Lung microvascular endothelial cell (primary cell): ENCODE measurements at regions not wholly inside any gene's neighbourhood (a gene's known extent, or its start where the extent isn't known, plus 50 kb on each side); places are given as distances from the start of the nearest gene placed in this dataset.
A peak's percentile ranks its signal among the peaks of the same experiment; 100 is the strongest.
"Not testable (repeated sequence)": the region's sequence is repeated elsewhere in the genome, so short reads cannot be mapped to it uniquely, and the experiment has no call there.

ENCODE experiments used
- DNase-seq, 2 donors: peaks; one replicate each; pipeline versions ENCODE4 v3.0.0 to v3.0.0-alpha.2; 2010; ENCODE audit warnings: low read depth in 2 of 2

DNA sequence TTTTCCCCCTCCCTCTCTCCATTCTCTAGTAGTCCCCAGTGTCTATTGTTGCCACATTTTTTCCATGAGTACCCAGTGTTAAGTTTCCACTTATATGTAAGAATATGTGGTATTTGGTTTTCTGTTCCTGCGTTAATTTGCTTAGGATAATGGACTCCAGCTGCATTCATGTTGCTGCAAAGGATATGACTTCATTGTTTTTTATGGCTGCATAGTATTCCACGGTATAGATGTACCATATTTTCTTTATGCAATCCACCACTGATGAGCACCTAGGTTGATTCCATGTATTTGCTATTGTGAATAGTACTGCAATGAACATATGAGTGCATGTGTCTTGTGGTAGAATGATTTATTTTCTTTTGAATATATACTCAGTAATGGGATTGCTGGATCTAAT, 77.4 kb upstream of the MEGF10 start:
- DNase-seq = no peak

- DNase-seq = no peak
Measured at GRCh38 chr5:127216143-127216542, 74.5 kb upstream of the MEGF10 start.

DNA sequence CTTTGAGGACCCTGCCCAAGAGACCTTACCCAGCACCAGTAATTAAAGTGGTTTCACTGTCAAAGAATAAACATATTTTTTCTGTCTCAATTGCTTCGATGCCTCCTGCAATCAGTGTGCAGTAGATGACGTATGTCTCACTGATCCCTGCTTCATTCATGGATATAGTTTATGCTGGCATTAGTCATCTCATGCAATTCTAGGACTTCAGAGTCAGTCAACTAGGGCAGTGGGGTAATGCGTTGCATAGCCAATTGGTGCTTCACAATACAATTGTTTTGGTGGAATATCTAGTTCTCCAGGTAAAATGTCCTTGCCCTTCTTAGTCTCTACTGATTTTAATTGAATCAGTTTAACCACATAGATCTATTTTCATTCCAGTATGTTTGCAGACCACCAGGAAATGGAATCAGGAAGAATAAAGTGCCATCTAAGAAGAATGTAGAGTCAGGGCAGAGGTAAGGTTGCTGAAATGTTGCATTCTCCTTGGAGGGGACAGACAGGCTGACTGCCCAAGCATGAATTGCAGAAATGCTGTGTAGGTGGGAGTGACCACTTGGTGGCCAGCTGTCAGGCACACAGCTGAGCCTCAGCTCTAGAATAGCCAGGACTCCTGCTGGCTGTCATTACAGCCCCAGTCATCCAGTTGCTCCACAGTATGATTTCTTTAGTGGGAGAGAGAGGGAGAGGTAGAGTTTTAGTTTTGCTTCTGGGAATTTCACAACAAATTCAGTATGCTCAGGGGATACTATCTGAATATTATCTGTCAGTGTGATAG, 73.5 kb upstream of the MEGF10 start:
- DNase-seq = peak in 1 of 2 donors; percentile 19

DNA sequence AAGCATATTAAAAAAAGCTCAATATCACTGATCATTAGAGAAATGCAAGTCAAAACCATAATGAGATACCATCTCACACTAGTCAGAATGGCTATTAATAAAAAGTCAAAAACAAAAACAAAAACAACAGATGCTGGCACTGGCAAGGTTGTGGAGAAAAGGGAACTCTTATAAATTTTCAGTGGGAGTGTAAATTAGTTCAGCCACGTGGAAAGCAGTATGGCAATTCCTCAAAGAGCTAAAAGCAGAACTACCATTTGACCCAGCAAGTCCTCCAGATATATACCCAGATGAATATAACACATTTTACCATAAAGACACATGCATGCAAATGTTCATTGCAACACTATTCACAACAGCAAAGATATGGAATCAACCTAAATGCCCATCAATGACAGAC, 68.7 kb upstream of the MEGF10 start:
- DNase-seq = not testable (repeated sequence)

GRCh38 chr5:127222571-127223156, 67.9 kb upstream of the MEGF10 start:
- DNase-seq = not testable (repeated sequence)

GRCh38 chr5:127223256-127223974, 67.2 kb upstream of the MEGF10 start:
- DNase-seq = no peak

DNA sequence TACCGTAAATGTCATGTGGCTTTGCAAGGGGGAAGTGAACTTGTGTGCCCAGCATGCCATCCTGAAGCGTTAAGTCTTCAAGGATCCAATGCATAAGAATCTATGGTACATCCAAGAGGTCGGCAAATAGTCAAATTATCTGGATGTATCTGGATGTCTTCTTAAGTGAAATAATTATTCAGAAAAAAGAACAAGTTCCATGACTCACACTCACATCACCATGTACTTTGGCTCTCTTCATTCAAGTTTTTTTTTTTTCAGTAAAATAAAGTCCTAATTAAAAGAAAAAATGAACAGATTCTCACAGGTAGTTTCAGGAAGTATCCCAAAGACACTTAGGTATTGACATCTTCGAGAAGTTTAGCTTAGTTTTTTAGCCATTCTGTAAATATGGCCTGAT, 62.7 kb upstream of the MEGF10 start:
- no peak for DNase-seq

GRCh38 chr5:127228540-127229184, 61.9 kb upstream of the MEGF10 start:
- no peak for DNase-seq

- DNase-seq = peak; percentile 32 to 54
Measured at GRCh38 chr5:127229185-127229889, 61.3 kb upstream of the MEGF10 start.

- DNase-seq = no peak
Measured at GRCh38 chr5:127231118-127231517, 59.5 kb upstream of the MEGF10 start.

GRCh38 chr5:127233590-127233989, 57.0 kb upstream of the MEGF10 start:
- DNase-seq = no peak

- no peak for DNase-seq
Measured at GRCh38 chr5:127235136-127235535, 55.5 kb upstream of the MEGF10 start.

DNA sequence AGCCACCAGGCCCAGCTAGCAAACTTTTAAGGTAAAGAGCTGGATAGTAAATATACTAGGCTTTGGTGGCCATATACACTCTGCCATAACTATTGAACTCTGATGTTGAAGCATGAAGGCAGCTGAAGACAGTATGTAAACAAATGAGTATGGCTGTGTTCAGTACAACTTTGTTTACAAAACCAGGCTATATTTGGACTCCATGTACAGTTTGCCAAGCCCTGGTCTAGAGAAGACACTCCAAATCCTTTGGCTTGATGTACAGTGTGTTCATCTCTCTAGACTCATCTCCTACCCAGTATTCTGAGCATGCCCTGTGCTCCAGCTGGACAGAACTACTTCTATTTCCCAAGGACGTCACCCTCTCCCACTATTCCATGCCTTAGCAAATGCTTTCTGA, 54.3 kb upstream of the MEGF10 start:
- DNase-seq = no peak
